ENCODE measurements at regions not wholly inside any gene's neighbourhood (a gene's known extent, or its start where the extent isn't known, plus 50 kb on each side); places are given as distances from the start of the nearest gene placed in this dataset.
"Not testable (repeated sequence)": the region's sequence is repeated elsewhere in the genome, so short reads cannot be mapped to it uniquely, and the experiment has no call there.

DNA sequence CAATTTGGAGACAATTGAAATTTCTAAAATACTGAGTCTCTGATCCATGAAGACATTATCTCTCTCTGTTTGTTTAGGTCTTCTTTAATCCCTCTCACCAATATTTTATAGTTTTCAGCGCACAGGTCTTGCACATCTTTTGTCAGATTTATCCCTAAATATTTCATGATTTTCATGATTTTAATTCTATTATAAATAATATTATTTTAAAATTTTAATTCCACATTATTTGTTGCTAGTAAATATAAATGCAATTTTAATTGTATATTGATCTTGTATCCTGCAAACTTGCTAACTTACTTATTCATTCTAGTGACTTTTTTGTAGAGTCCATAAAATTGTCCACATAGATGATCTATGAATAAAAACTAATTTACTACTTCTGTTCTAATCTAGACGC, 112.6 kb upstream of the TNPO1 start:
- no peak for DNase-seq
- TF ChIP-seq GATA1 (IDR thresholded peaks at IDR 0.05; ENCODE audit: low read depth, low read length) (no peak), POLR2A (IDR thresholded peaks at IDR 0.05; ENCODE audit: low read length) (no peak)

GRCh38 chr5:72702881-72703434, 113.5 kb upstream of the TNPO1 start:
- DNase-seq: no peak
- TF ChIP-seq POLR2A (IDR thresholded peaks at IDR 0.05; ENCODE audit: low read length): no peak
- no peak for TF ChIP-seq GATA1 (IDR thresholded peaks at IDR 0.05; ENCODE audit: low read depth, low read length)

DNA sequence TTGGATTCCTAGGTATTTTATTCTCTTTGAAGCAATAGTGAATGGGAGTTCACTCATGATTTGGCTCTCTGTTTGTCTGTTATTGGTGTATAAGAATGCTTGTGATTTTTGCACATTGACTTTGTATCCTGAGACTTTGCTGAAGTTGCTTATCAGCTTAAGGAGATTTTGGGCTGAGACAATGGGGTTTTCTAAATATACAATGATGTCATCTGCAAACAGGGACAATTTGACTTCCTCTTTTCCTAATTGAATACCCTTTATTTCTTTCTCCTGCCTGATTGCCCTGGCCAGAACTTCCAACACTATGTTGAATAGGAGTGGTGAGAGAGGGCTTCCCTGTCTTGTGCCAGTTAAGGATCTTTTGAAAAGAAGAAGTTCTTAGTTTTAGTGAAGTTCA, 114.4 kb upstream of the TNPO1 start:
- DNase-seq: not testable (repeated sequence)

DNA sequence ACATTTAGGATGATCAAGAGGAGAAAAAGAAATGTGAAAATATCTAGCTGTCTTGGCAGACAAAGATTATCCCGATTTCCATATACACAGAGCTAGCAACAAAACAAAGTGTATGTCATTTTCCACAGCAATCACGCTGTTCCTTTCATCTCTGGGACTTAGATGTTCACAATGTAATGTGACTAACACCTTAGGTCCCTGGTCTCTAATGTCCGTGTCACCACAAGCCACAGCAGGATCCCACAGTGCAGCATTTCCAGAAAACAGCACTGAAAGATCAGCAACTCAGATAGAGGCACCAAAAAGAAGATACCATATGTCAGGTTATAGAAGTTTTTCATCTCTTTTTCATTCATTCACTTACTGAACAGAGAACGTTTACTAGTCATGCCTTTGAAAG, 118.0 kb upstream of the TNPO1 start:
- TF ChIP-seq POLR2A (IDR thresholded peaks at IDR 0.05; ENCODE audit: low read length) (no peak), GATA1 (IDR thresholded peaks at IDR 0.05; ENCODE audit: low read depth, low read length) (no peak)
- no peak for DNase-seq

- DNase-seq: no peak
- TF ChIP-seq GATA1 (IDR thresholded peaks at IDR 0.05; ENCODE audit: low read depth, low read length): no peak
- no peak for TF ChIP-seq POLR2A (IDR thresholded peaks at IDR 0.05; ENCODE audit: low read length)
Measured at GRCh38 chr5:72697622-72698021, 118.8 kb upstream of the TNPO1 start.

DNA sequence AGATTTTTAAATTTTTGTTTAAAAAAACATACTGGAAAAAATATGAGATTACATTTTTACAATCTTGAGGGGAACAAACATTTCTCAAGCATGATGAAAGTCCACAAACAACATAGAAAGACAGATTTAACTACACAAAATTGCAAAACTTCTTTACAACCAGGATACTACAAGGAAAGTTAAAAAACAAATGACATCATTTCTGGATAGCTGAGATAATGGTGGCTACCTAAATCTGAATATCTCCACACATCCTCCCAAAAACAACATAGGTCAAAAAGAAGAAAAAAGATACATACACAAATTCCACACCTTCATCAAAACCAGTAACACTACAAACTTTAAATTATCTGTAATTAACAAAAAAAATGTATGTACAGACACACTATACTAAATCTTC, 120.8 kb upstream of the TNPO1 start:
- no peak for TF ChIP-seq GATA1 (IDR thresholded peaks at IDR 0.05; ENCODE audit: low read depth, low read length)
- TF ChIP-seq POLR2A (IDR thresholded peaks at IDR 0.05; ENCODE audit: low read length): no peak

DNA sequence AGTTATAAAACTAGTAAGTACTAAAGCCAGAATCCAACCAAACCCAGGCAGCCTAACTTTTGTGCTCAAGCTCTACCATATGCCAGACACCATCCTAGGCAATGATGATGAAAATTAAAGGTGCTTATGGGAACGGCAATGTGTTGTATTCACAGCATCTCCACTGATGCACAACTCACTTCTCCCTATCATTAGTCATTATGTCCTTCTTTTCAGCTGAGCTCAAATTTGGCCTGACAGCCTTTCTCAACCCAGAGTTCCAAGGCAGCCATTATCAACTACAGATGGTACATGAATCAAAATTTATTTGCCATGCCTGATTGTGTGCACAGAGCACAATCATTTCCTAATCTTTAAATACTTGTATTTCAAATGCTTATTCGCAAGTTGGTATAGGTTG, 121.6 kb upstream of the TNPO1 start:
- TF ChIP-seq POLR2A (IDR thresholded peaks at IDR 0.05; ENCODE audit: low read length) (no peak), GATA1 (IDR thresholded peaks at IDR 0.05; ENCODE audit: low read depth, low read length) (no peak)
- DNase-seq: no peak

More for the DNA sequence above, 120.8 kb upstream of the TNPO1 start:
- no peak for DNase-seq

DNA sequence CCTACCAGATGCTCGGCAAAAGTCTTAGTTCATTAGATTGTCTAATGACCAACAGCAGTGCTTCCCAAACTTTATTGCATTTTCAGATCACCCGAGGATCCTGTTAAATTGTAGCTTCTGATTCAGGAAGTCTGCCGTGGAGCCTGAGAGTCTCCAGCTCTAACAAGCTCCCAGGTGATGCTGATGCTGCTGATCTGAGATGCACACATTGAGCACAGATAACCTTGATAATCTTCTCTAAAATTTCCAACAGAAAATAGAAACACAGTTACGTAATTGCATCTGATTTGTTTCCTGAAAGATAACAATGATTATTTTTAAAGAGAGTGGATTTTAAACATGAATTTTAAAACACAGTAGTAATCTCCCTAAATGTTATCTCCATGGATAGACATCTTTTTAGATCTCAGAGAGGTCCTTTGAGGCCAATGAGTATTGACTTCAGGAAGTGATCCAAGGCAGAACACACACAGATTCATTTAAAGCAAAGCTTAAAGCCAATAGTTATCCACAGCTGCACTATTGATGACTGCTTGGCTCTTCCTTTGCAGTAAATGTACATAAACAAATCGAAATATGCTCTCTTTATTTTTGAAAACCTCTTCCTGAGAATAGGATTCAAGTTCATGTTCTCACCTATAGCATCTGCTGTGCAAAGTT, 122.8 kb upstream of the TNPO1 start:
- no peak for TF ChIP-seq POLR2A (IDR thresholded peaks at IDR 0.05; ENCODE audit: low read length)
- TF ChIP-seq GATA1 (IDR thresholded peaks at IDR 0.05; ENCODE audit: low read depth, low read length): no peak
- DNase-seq: no peak

- no peak for DNase-seq
- TF ChIP-seq POLR2A (IDR thresholded peaks at IDR 0.05; ENCODE audit: low read length): no peak
- TF ChIP-seq GATA1 (IDR thresholded peaks at IDR 0.05; ENCODE audit: low read depth, low read length): no peak
Measured at GRCh38 chr5:72692651-72693442, 123.6 kb upstream of the TNPO1 start.

DNA sequence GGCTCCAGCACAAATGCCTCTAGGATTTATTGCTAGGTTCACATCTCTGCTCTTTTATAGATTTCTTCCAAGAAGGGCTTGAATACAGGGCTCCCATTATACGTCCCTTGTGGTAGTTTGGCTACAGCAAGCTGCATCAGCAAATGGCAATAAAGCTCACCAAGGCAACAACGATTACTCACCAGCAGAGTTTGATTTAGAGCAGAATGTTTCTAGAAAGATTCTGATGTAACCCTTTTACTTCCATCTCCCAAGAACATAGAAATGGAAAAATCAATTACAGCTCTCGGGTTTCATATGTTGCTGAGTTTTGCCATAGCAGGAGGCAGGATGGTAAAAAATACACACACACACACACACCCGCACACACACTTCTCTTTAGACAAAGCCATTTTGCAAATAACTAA, 124.2 kb upstream of the TNPO1 start:
- TF ChIP-seq POLR2A (IDR thresholded peaks at IDR 0.05; ENCODE audit: low read length) (no peak), GATA1 (IDR thresholded peaks at IDR 0.05; ENCODE audit: low read depth, low read length) (no peak)
- no peak for DNase-seq

DNA sequence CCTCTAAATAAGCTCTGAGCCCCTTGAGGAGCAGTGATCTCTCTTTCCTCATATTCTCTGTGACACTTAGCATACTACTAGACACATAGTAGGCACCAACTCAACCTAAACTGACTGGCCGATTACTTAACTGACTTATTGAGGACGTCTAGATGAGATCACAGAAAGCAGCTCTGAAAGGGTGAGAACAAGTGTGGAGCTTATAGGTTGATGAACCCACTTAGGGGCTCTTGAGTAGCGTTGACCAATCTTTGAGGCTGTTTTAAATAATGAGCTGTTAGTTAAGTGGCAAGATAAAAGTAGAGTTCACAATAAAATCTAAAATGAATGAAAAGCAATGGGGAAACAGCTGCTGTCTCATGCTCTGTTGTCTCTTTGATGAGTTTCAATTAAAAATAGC, 124.7 kb upstream of the TNPO1 start:
- DNase-seq: no peak
- TF ChIP-seq POLR2A (IDR thresholded peaks at IDR 0.05; ENCODE audit: low read length) (no peak), GATA1 (IDR thresholded peaks at IDR 0.05; ENCODE audit: low read depth, low read length) (no peak)

DNA sequence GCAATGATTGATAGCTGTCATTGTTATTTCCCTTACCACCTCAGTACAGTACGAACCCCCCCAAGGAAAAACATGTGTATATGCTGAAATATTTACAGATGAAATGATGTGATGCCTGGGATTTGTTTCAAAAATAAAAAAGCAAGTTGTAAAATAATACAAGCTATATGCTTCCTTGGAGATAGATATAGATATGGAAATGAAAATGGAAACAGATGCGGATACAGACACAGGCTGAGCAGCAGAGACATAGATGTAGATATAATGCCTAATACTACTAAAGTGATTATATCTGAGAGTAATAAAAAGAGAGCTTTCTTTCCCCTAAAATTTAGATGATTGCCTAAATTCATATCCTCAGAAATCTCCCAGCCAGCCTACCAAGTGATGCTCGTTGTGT, 127.5 kb upstream of the TNPO1 start:
- TF ChIP-seq GATA1 (IDR thresholded peaks at IDR 0.05; ENCODE audit: low read depth, low read length): no peak
- TF ChIP-seq POLR2A (IDR thresholded peaks at IDR 0.05; ENCODE audit: low read length): no peak
- no peak for DNase-seq

- no peak for DNase-seq
- TF ChIP-seq POLR2A (IDR thresholded peaks at IDR 0.05; ENCODE audit: low read length): no peak
- TF ChIP-seq GATA1 (IDR thresholded peaks at IDR 0.05; ENCODE audit: low read depth, low read length): no peak
Measured at GRCh38 chr5:72687288-72687687, 129.2 kb upstream of the TNPO1 start.

- no peak for DNase-seq
- TF ChIP-seq GATA1 (IDR thresholded peaks at IDR 0.05; ENCODE audit: low read depth, low read length) (no peak), POLR2A (IDR thresholded peaks at IDR 0.05; ENCODE audit: low read length) (no peak)
Measured at GRCh38 chr5:72682561-72682960, 133.9 kb upstream of the TNPO1 start.

DNA sequence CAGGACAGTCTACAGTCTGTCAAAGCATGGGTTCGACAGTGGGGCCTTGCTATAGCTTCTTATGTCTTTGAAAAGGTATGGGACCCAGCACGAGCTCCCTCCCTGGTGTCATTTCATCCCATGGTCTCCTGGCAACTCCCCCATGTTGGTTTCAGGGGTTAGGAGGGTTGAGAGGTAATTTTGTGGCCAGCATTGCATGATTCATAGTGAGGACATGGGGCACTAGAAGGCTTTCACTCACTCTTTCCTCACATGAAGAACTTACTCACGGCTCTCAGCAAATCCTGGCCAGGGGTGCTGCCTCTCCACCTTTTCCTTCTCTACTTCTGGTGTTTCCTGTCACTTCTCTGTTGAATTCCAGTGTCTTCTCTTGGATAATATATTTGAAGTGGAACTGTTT, 134.7 kb upstream of the TNPO1 start:
- TF ChIP-seq GATA1 (IDR thresholded peaks at IDR 0.05; ENCODE audit: low read depth, low read length) (no peak), POLR2A (IDR thresholded peaks at IDR 0.05; ENCODE audit: low read length) (no peak)
- DNase-seq: no peak
